HUES64 (cell line): ENCODE measurements at regions not wholly inside any gene's neighbourhood (a gene's known extent, or its start where the extent isn't known, plus 50 kb on each side); places are given as distances from the start of the nearest gene placed in this dataset.

Experiments used
- H3K27ac ChIP-seq: 2 replicates; pipeline ENCODE4 v1.7.0; 2013; ENCODE audit warnings: low read depth, low read length, inconsistent platforms
- H3K27me3 ChIP-seq: 2 replicates; pipeline ENCODE4 v1.6.1; 2013; ENCODE audit warnings: mild to moderate bottlenecking, low read length; ENCODE audit not compliant: insufficient read depth
- H3K36me3 ChIP-seq: 2 replicates; pipeline ENCODE4 v1.6.1; 2013; ENCODE audit warnings: mild to moderate bottlenecking, low read length; ENCODE audit not compliant: insufficient read depth
- H3K4me1 ChIP-seq: 2 replicates; pipeline ENCODE4 v1.6.1; 2013; ENCODE audit warnings: mild to moderate bottlenecking, low read length, moderate library complexity; ENCODE audit not compliant: insufficient read depth
- H3K4me3 ChIP-seq: 2 replicates; pipeline ENCODE4 v1.5.1; 2013; ENCODE audit warnings: mild to moderate bottlenecking, low read length, moderate library complexity
- H3K9ac ChIP-seq: 2 replicates; pipeline ENCODE4 v1.6.1; 2013; ENCODE audit warnings: mild to moderate bottlenecking, low read depth, low read length
- H3K9me3 ChIP-seq: 2 replicates; pipeline ENCODE4 v1.6.1; 2013; ENCODE audit warnings: low read depth, low read length; ENCODE audit not compliant: insufficient read depth
- WGBS: fragments of 150-250, 120-280 bp; methylation state at CpG from one replicate; pipeline ENCODE4 v1.1.7; 2013; ENCODE audit warnings: missing lambda C conversion rate; 5-methylcytosine and 5-hydroxymethylcytosine counted together

GRCh38 chr6:154885214-154885613 lies 109.9 kb upstream of the TIAM2 start:
- Histone ChIP-seq H3K9ac (no peak overlapping the region), H3K9me3 (no peaks in the 10 kb centered on the region), H3K4me3 (no peak overlapping the region), H3K27me3 (no peaks in the 10 kb centered on the region), H3K36me3 (no peaks in the 10 kb centered on the region), H3K27ac (no peak overlapping the region), H3K4me1 (no peaks in the 10 kb centered on the region)
- WGBS, result 92% methylated on average over 2 of the region's 2 CpGs

- Histone ChIP-seq H3K9ac (no peak overlapping the region), H3K4me1 (no peaks in the 10 kb centered on the region; the same call in 1 of the 2 replicates), H3K4me3 (no peak overlapping the region), H3K27me3 (no peaks in the 10 kb centered on the region), H3K9me3 (no peaks in the 10 kb centered on the region), H3K36me3 (no peaks in the 10 kb centered on the region), H3K27ac (no peak overlapping the region)
- 93% methylated on average over 4 of the region's 4 CpGs for WGBS
These were observed 109.1 kb upstream of the TIAM2 start for GRCh38 chr6:154886016-154886415.

- Histone ChIP-seq H3K4me1 (no peaks in the 10 kb centered on the region; the same call in 1 of the 2 replicates), H3K27ac (no peak overlapping the region), H3K4me3 (no peak overlapping the region), H3K9ac (no peak overlapping the region), H3K36me3 (no peaks in the 10 kb centered on the region), H3K27me3 (no peaks in the 10 kb centered on the region), H3K9me3 (no peaks in the 10 kb centered on the region)
These were observed 108.6 kb upstream of the TIAM2 start for GRCh38 chr6:154886471-154886870.

- Histone ChIP-seq H3K9me3 (no peaks in the 10 kb centered on the region), H3K27ac (no peak overlapping the region), H3K27me3 (no peaks in the 10 kb centered on the region), H3K36me3 (no peaks in the 10 kb centered on the region), H3K9ac (no peak overlapping the region), H3K4me1 (no peaks in the 10 kb centered on the region; the same call in 1 of the 2 replicates), H3K4me3 (no peak overlapping the region)
- 98% methylated on average over 2 of the region's 5 CpGs for WGBS
These were observed 108.1 kb upstream of the TIAM2 start for GRCh38 chr6:154887051-154887450.

- Histone ChIP-seq H3K9ac (no peak overlapping the region), H3K4me3 (no peak overlapping the region), H3K36me3 (no peaks in the 10 kb centered on the region), H3K4me1 (no peaks in the 10 kb centered on the region; the same call in 1 of the 2 replicates), H3K9me3 (no peaks in the 10 kb centered on the region), H3K27me3 (no peaks in the 10 kb centered on the region), H3K27ac (no peak overlapping the region)
- 98% methylated on average over 6 of the region's 6 CpGs for WGBS
These were observed 106.5 kb upstream of the TIAM2 start for GRCh38 chr6:154888421-154889295.

GRCh38 chr6:154890874-154891273 lies 104.2 kb upstream of the TIAM2 start:
- H3K4me1 ChIP-seq, result no peaks in the 10 kb centered on the region; the same call in 1 of the 2 replicates
- WGBS, result 87% methylated on average over 3 of the region's 3 CpGs
- no peaks in the 10 kb centered on the region for H3K36me3 ChIP-seq
- H3K9me3 ChIP-seq, result no peaks in the 10 kb centered on the region
- no peaks in the 10 kb centered on the region for H3K27me3 ChIP-seq
- no peak overlapping the region for H3K9ac ChIP-seq
- H3K27ac ChIP-seq, result no peak overlapping the region
- H3K4me3 ChIP-seq, result no peak overlapping the region

- WGBS, result 95% methylated on average over 3 of the region's 3 CpGs
- no peak overlapping the region for H3K4me3 ChIP-seq
- H3K9ac ChIP-seq, result no peak overlapping the region
- H3K36me3 ChIP-seq, result no peaks in the 10 kb centered on the region
- no peaks in the 10 kb centered on the region; the same call in 1 of the 2 replicates for H3K4me1 ChIP-seq
- no peak overlapping the region for H3K27ac ChIP-seq
- H3K27me3 ChIP-seq, result no peaks in the 10 kb centered on the region
- no peaks in the 10 kb centered on the region for H3K9me3 ChIP-seq
These were observed 103.2 kb upstream of the TIAM2 start for GRCh38 chr6:154891901-154892300.

- H3K27ac ChIP-seq, result no peak overlapping the region
- no peaks in the 10 kb centered on the region; the same call in 1 of the 2 replicates for H3K4me1 ChIP-seq
- no peaks in the 10 kb centered on the region for H3K9me3 ChIP-seq
- no peak overlapping the region for H3K4me3 ChIP-seq
- no peaks in the 10 kb centered on the region for H3K27me3 ChIP-seq
- WGBS, result no CpG with 5 or more reads among the region's 3 CpGs
- no peaks in the 10 kb centered on the region for H3K36me3 ChIP-seq
- H3K9ac ChIP-seq, result no peak overlapping the region
These were observed 101.2 kb upstream of the TIAM2 start for GRCh38 chr6:154893917-154894316.

GRCh38 chr6:154894902-154895301 lies 100.2 kb upstream of the TIAM2 start:
- WGBS, result 93% methylated on average over 4 of the region's 4 CpGs
- Histone ChIP-seq H3K36me3 (no peaks in the 10 kb centered on the region), H3K27me3 (no peaks in the 10 kb centered on the region), H3K9ac (no peak overlapping the region), H3K4me1 (no peaks in the 10 kb centered on the region; the same call in 1 of the 2 replicates), H3K9me3 (no peaks in the 10 kb centered on the region), H3K4me3 (no peak overlapping the region), H3K27ac (no peak overlapping the region)

- H3K4me3 ChIP-seq, result no peak overlapping the region
- no peak overlapping the region for H3K9ac ChIP-seq
- H3K27me3 ChIP-seq, result no peaks in the 10 kb centered on the region
- WGBS, result 98% methylated on average over 5 of the region's 6 CpGs
- H3K4me1 ChIP-seq, result no peaks in the 10 kb centered on the region; the same call in 1 of the 2 replicates
- no peaks in the 10 kb centered on the region for H3K9me3 ChIP-seq
- no peaks in the 10 kb centered on the region for H3K36me3 ChIP-seq
- H3K27ac ChIP-seq, result no peak overlapping the region
These were observed 99.3 kb upstream of the TIAM2 start for GRCh38 chr6:154895841-154896240.

GRCh38 chr6:154898821-154899220 lies 96.3 kb upstream of the TIAM2 start:
- 96% methylated on average over 3 of the region's 4 CpGs for WGBS
- Histone ChIP-seq H3K4me3 (no peak overlapping the region), H3K27me3 (no peaks in the 10 kb centered on the region), H3K9me3 (no peaks in the 10 kb centered on the region), H3K27ac (no peak overlapping the region), H3K4me1 (no peaks in the 10 kb centered on the region), H3K36me3 (no peaks in the 10 kb centered on the region), H3K9ac (no peak overlapping the region)
